Spleen (tissue), 7 donors: ENCODE measurements at regions not wholly inside any gene's neighbourhood (a gene's known extent, or its start where the extent isn't known, plus 50 kb on each side); places are given as distances from the start of the nearest gene placed in this dataset.

Experiments used
- CTCF ChIP-seq, 11 experiments: fragments of 200-600 bp in 7 of 11; fragments of 450-650 bp in 4 of 11; sonication (generic) in 4 of 11; IDR thresholded peaks in 8 of 11; conservative IDR thresholded peaks in 3 of 11; 1 replicate in 7 of 11; 2 replicates in 4 of 11; pipeline versions ENCODE4 v1.4.0 to v1.8.0; 2016 to 2021; ENCODE audit warnings: antibody characterized with exemption in 11 of 11, inconsistent platforms in 4 of 11, mild to moderate bottlenecking in 1 of 11
- POLR2A ChIP-seq, 3 donors: fragments of 450-650 bp; IDR thresholded peaks; one replicate each; pipeline ENCODE4 v1.5.1; 2017; ENCODE audit warnings: antibody characterized with exemption in 3 of 3, mild to moderate bottlenecking in 1 of 3
- POLR2AphosphoS5 ChIP-seq, 3 donors: sonication (generic); formaldehyde crosslinking; IDR thresholded peaks; one replicate each; pipeline ENCODE4 v1.5.1; 2017; ENCODE audit warnings: antibody characterized with exemption in 3 of 3
- donor health status: DM: no; HTN: no; CAD: no; lungs with moderate emphysema.
- donor health status: DM: no; HTN: no; CAD: no.
- donor health status: DM: no; HTN: no; CAD: no.

GRCh38 chr16:86926181-86927094 is 348.1 kb downstream of the FOXL1 start:
- TF ChIP-seq CTCF (IDR thresholded peaks at IDR 0.05 in 8 of 11, conservative IDR thresholded peaks at IDR 0.05 in 3 of 11), result no peak
- TF ChIP-seq POLR2A (IDR thresholded peaks at IDR 0.05), result no peak
- no peak for TF ChIP-seq POLR2AphosphoS5 (IDR thresholded peaks at IDR 0.05)
